DMS 273 (cell line): ENCODE measurements at regions not wholly inside any gene's neighbourhood (a gene's known extent, or its start where the extent isn't known, plus 50 kb on each side); places are given as distances from the start of the nearest gene placed in this dataset.

Experiments
- DNase-seq: peaks from one replicate; lab custom pipeline; 2025; ENCODE audit not compliant: unreplicated experiment; lab: John Stamatoyannopoulos, UW

DNA sequence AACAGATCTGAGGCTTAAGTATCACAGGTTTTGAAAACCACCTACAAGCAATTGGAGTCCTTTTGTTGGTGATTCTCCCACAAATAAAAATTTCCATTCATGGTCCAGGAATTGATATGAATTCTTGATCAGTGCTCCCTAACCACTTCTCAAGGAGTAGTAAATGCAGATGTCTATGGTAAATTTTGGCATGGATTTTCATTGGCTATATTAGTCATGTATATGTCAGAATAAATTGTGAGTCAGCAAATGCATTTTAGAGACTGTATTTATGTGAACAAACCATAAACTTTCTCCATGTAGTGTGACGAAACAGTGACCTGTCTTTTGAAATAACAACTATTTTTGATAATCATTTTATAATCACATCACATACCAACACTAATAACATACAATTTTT, 611.1 kb downstream of the HTR1A start:
- no peak for DNase-seq

DNA sequence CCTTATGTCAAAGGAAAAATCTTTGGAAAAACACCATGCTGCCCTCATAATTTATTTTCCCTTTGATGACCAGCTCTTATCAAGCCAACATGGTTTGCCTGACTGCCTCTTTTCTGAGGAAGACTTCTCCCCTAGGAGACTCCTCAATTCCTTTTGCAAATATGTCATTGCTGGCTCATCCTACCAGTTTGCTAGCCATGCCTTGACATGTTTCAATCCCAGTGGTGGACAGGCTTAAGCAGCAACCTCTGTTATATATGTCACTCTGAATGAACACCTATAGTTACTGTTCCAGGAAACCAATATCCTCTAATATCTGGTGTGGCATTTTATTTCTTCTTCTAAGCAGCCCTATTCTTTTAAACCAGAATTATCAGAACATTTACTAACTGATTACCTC, 615.8 kb downstream of the HTR1A start:
- no peak for DNase-seq

DNA sequence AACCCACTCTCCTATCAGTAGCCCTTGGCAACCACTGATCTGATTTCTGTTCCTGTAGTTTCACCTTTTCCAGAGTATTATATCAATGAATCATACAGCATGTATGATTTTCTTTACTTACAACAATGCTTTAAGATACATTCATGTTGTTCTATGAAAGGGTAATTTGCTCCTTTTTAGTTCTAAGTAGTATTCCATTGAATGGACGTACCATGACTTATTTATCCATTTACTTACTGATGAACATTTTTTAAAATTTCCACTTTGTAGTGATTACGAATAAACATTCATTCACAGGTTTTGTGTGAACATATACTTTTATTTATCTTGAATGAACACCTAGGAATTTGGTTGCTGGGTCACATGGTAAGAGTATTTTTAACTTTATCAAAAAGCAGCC, 620.8 kb downstream of the HTR1A start:
- DNase-seq = no peak

DNA sequence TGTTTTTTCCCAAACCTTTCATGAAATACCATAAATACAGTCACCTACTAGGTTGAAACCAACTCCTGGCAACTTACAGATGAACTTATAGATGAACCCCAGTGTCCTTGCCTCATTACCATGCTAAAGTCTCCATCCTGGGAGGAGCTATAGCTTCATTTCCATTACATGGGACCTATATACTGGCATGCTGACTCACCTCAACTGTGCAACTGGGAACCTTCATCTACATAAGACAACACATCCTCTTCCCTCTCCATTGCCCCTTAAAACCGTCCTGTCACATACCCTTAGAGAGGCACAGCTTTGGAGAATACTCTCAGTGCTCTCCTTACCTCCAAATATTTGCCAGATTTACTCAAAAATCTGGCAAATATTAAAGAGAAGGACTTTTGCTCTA, 638.3 kb downstream of the HTR1A start:
- DNase-seq = no peak

GRCh38 chr5:63314551-63314950, 647.7 kb downstream of the HTR1A start:
- DNase-seq = no peak

DNA sequence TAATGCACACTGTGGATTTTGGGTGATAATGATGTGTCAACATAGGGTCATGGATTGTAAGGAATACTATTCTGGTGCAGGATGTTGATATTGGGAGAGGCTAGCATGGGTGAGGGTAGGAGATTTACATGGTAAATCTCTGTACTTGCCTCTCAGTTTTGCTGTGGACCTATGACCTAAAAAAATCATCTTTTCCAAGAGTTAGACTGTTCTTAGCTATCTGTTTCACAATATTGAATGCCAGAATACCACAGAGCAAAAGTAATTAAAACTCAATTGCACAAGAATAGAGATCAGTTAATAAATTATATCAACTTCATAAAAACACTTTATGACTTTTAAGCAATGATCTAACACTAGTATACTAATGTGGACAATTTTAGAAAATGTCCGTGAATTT, 651.6 kb downstream of the HTR1A start:
- DNase-seq = no peak

GRCh38 chr5:63306909-63307308, 655.3 kb downstream of the HTR1A start:
- no peak for DNase-seq

DNA sequence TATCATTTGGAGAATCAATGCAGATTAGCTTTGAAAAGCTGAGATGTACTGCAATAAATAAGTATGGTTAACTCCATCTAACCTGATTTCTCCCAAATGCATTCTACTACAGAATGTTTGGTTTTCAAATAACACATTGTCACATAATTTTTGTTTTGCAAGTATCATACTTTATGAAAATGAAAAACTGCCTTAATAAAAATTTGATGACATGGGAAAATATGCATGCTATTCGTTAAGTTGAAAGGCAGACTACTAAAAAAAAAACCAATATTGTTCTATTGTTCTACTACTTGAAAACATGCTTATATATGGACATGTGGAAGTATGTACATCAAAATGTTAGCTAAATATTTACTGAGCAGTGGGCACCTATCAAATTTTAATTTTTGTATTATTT, 668.9 kb downstream of the HTR1A start:
- DNase-seq = no peak

DNA sequence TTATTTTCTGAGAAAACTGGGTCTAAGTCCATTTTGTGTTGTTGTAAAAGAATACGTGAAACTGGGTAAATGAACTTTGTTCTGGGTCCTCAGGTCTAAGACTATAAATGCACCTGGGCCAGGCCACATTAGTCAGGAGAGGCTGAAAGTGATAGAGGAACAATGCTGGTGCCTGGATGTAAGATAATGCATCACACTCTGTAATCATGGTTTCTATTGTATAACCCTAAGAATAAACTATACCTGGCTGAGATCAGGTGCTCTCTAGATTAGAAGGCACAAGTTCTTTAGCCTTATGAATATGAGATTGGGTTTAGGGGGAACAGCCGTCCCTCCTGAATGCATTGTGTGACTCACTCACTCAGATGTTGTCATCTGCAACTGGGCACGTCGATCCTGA, 675.5 kb downstream of the HTR1A start:
- DNase-seq = no peak

DNA sequence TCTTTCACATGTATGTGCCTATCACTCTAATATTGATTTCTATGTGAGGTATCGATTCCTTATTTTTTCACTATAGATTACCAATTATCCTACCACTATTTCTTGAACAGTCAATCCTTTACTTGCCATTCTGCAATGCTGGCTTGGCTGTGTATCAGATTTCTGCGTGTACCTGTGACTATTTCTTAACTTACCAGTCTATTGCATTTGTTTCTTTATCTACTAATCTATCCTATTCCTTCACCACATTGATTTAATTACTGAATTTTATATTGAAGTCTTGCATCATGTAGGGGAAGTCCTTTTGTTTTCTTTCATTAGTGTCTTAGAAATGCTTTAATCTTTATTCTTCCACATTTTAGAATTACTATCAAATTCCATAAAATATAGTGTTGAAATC, 684.8 kb downstream of the LRRC70 start:
- DNase-seq = no peak

DNA sequence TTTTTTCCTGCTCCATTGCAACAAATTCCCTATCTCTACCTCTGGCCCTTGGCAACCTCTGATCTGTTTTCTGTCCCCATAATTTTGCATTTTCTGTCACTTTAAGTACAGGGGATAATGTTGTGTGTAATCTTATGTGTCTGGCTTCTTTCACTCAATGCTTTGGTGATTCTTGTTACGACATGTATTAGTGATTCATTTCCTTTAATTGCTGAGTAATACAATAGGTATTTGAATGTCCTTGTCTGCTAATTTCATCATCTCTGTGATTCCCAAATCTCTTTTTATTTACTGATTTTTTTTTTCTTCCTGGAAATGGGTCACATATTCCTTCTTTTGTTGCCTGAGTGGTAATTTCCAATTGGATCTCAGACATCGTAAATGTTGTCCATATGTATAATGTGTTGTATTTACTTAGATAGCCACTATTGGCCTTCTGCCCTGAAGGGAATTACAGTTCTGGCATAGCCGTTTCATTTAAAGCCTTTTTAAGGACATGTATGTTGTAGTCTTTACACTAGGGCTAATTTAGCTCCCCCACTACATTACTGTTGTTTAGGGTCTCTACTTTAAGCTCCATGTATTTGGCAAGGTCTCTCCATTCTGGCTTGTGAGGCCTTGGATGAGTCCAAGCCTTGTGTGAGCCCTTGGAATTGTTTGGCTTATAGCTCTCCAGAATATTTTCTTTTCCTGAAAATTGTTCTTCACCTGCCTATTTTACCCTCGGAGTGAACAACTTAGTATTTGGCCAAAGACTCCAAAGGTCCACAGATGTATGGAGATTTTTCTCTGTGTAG, 683.8 kb downstream of the LRRC70 start:
- no peak for DNase-seq

GRCh38 chr5:63261695-63262094, 683.1 kb downstream of the LRRC70 start:
- DNase-seq = no peak

DNA sequence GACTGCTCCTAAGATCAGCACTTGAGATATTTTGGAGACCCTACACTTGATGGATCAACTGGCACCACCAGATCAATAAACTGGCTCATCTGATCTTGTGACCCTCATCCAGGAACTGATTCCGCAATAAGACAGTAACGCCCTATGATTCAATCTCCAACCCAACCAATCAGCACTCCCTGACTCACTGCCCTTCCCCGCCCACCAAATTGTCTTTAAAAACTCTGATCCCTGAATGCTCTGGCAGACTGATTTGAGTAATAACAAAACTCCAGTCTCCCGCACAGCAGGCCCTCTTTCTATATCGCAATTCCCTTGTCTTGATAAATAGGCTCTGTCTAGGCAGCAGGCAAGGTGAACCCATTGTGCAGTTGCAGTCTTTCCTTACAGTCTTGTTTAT, 677.0 kb downstream of the LRRC70 start:
- no peak for DNase-seq

GRCh38 chr5:63250939-63251338, 672.3 kb downstream of the LRRC70 start:
- DNase-seq = no peak

DNA sequence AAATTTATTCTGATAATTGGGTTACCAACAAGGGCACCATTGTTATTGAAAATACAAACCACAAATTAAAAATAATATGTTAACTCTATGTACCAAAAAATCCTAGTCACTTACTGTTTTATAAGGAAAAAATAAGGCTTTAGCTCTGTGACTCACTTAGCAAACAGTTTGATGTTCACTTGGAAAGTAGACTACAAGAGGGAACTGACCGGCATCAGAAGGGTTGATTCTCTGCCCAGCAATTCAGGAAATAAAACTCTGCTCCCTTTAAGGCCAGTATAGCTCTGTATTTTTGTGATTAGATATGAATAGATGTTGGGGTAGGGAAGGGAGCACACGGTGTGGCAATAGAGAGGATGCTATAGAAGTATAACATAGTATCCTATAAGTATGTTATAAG, 671.3 kb downstream of the LRRC70 start:
- no peak for DNase-seq

GRCh38 chr5:63247651-63248050, 669.0 kb downstream of the LRRC70 start:
- no peak for DNase-seq

DNA sequence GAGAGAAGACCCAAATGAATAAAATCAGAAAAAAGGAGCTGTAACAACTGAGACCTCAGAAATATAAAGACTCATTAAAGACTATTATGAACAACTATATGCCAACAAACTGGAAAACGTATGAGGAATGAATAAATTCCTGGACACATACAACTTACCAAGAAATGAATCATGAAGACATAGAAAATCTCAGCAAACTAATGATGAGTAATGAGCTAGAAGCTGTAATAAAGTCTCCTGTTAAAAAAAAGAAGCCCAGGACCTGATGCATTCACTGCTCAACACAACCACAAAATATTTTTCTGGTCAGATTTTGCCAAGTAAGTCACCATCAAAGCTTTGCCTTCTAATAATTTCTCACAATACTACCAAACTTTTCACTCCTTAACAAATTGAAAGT, 666.7 kb downstream of the LRRC70 start:
- DNase-seq = no peak

DNA sequence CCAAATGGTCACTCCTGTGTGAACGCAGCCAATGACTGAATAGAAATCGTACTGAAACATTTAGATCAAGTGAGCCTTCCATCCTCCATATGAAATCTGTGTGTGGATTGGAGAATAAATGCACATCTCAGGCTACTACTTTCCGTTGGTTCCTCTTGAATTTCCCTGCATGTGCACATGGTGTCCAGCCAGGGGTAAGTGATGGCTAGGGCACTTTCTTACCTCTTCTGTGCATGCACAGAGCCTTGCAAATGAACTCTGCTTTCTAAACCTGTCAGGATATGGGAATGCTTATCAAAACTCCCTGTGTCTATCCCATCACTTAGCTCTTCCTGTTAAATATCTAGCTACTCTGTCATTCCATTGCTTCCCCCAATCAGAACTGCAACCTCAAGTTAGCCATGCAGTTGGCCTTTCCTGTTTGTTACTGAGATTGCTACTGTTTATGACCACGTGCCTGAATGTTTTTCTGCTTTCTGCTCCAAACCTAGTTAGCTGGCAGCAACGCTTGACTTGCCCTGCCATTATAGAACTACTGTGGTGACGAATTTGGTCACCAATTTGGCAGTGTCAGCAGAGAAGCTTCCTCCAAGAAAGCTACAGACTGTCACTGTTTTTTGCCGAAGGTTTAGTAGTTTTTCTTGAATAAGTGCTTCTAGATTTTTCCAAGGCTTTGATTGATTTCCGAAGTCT, 661.6 kb downstream of the LRRC70 start:
- no peak for DNase-seq

- no peak for DNase-seq
Measured at GRCh38 chr5:63233911-63234310, 655.3 kb downstream of the LRRC70 start.

- no peak for DNase-seq
Measured at GRCh38 chr5:63233361-63233760, 654.7 kb downstream of the LRRC70 start.

DNA sequence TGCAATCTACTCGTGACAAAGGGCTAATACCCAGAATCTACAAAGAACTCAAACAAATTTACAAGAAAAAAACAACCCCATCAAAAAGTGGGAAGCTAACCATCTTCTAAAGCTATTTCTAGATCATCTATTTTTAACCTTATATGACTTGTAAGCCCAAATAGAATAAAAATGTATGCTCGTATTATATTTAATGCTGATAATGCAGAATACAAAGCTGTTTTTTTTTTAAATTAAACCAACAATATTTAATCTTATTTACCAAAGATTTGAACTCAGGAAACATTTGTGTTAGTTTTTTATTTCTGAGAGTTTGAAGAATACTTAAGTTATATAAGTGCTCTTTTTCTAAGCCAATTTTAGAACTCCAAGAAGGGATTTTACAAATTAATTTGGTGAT, 652.1 kb downstream of the LRRC70 start:
- no peak for DNase-seq

- DNase-seq = no peak
Measured at GRCh38 chr5:63228154-63228553, 649.5 kb downstream of the LRRC70 start.

DNA sequence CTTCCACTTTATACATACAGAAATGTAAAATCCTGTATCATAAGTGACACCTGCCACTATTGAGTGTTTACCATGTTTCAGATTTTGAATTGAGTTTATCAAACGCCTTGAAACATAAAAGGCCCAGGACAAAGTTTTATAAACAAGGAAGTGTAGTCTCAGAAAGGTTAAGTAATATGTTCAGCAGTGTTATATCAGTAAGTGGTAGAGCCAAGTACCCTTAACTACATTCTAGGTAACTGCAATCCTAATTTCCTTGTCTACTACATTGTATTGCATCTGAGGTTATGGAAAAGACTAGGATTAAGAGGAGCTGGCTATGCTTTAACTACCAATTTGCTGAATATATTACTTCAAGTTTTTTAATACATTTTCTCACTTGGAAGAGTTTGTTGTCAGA, 641.6 kb downstream of the LRRC70 start:
- no peak for DNase-seq
